NAMALWA (cell line): ENCODE measurements at regions not wholly inside any gene's neighbourhood (a gene's known extent, or its start where the extent isn't known, plus 50 kb on each side); places are given as distances from the start of the nearest gene placed in this dataset.
"Not testable (repeated sequence)": the region's sequence is repeated elsewhere in the genome, so short reads cannot be mapped to it uniquely, and the experiment has no call there.

Source experiments
- DNase-seq: peaks from one replicate; pipeline ENCODE4 v3.0.0-alpha.2; 2015; ENCODE audit warnings: low spot score

GRCh38 chr13:85603735-85604134, 195.5 kb downstream of the SLITRK6 start:
- DNase-seq = no peak

- DNase-seq = no peak
Observed at GRCh38 chr13:85601526-85601925, 197.7 kb downstream of the SLITRK6 start.

- DNase-seq = no peak
Observed at GRCh38 chr13:85597790-85598500, 201.3 kb downstream of the SLITRK6 start.

- no peak for DNase-seq
Observed at GRCh38 chr13:85592211-85592610, 207.0 kb downstream of the SLITRK6 start.

- no peak for DNase-seq
Observed at GRCh38 chr13:85590231-85590931, 208.8 kb downstream of the SLITRK6 start.

- no peak for DNase-seq
Observed at GRCh38 chr13:85589021-85589420, 210.2 kb downstream of the SLITRK6 start.

- DNase-seq = no peak
Observed at GRCh38 chr13:85588359-85588758, 210.9 kb downstream of the SLITRK6 start.

GRCh38 chr13:85586856-85587255, 212.4 kb downstream of the SLITRK6 start:
- DNase-seq = no peak

GRCh38 chr13:85586422-85586831, 212.8 kb downstream of the SLITRK6 start:
- DNase-seq = no peak

- DNase-seq = no peak
Observed at GRCh38 chr13:85582890-85583289, 216.3 kb downstream of the SLITRK6 start.

GRCh38 chr13:85575110-85575509, 224.1 kb downstream of the SLITRK6 start:
- DNase-seq = no peak

GRCh38 chr13:85567909-85568308, 231.3 kb downstream of the SLITRK6 start:
- DNase-seq = no peak

- no peak for DNase-seq
Observed at GRCh38 chr13:85565652-85566051, 233.6 kb downstream of the SLITRK6 start.

- no peak for DNase-seq
Observed at GRCh38 chr13:85564598-85564997, 234.6 kb downstream of the SLITRK6 start.

GRCh38 chr13:85562282-85562681, 236.9 kb downstream of the SLITRK6 start:
- no peak for DNase-seq

GRCh38 chr13:85557691-85558467, 241.3 kb downstream of the SLITRK6 start:
- no peak for DNase-seq

GRCh38 chr13:85551012-85551411, 248.2 kb downstream of the SLITRK6 start:
- DNase-seq = no peak

GRCh38 chr13:85549819-85550218, 249.4 kb downstream of the SLITRK6 start:
- no peak for DNase-seq

GRCh38 chr13:85548845-85549244, 250.4 kb downstream of the SLITRK6 start:
- not testable (repeated sequence) for DNase-seq

- no peak for DNase-seq
Observed at GRCh38 chr13:85545771-85546170, 253.4 kb downstream of the SLITRK6 start.

GRCh38 chr13:85544756-85545155, 254.5 kb downstream of the SLITRK6 start:
- DNase-seq = no peak

- no peak for DNase-seq
Observed at GRCh38 chr13:85543144-85543543, 256.1 kb downstream of the SLITRK6 start.

- no peak for DNase-seq
Observed at GRCh38 chr13:85541476-85541875, 257.7 kb downstream of the SLITRK6 start.
